CD4-positive, alpha-beta T cell (primary cell): ENCODE measurements at regions not wholly inside any gene's neighbourhood (a gene's known extent, or its start where the extent isn't known, plus 50 kb on each side); places are given as distances from the start of the nearest gene placed in this dataset.

Source experiments
- ATAC-seq: fragments of 200-7000 bp; cut with Tn5 transposase; one replicate; pipeline ENCODE4 v1.10.0; 2022; ENCODE audit warnings: mild to moderate bottlenecking; ENCODE audit not compliant: poor library complexity
- CTCF ChIA-PET: fragments of 350-600 bp; sonication (Branson Sonifier 250); formaldehyde crosslinking; loops from one replicate; lab custom pipeline; 2021; ENCODE audit warnings: antibody characterized with exemption, inconsistent platforms; lab: Charles Lee
- POLR2A ChIA-PET: fragments of 350-600 bp; sonication (Branson Sonifier 250); formaldehyde crosslinking; loops from one replicate; lab custom pipeline; 2021; ENCODE audit warnings: antibody characterized with exemption, inconsistent platforms; lab: Charles Lee
- DNase-seq, 14 experiments: peaks; one replicate each; pipeline ENCODE4 v3.0.0-alpha.2; 2013 to 2020; ENCODE audit warnings: mixed read lengths in 2 of 14
- H3K27ac ChIP-seq, 2 donors: one replicate each; pipeline versions ENCODE4 v1.5.1 to v1.7.0; 2013; ENCODE audit warnings: low read length in 2 of 2, low read depth in 1 of 2, mild to moderate bottlenecking in 1 of 2
- H3K27me3 ChIP-seq, 2 experiments: 1 replicate in 1 of 2; 2 replicates in 1 of 2; pipeline versions ENCODE4 v1.6.1 to v1.7.0; 2013; ENCODE audit warnings: low read length in 2 of 2, control low read depth in 1 of 2, mild to moderate bottlenecking in 1 of 2, moderate library complexity in 1 of 2; ENCODE audit not compliant: insufficient read depth in 2 of 2, control insufficient read depth in 1 of 2
- H3K36me3 ChIP-seq: one replicate; pipeline ENCODE4 v1.6.1; 2013; ENCODE audit warnings: low read length, control low read depth; ENCODE audit not compliant: insufficient read depth
- H3K4me1 ChIP-seq: one replicate; pipeline ENCODE4 v1.6.1; 2013; ENCODE audit warnings: low read length, control low read depth; ENCODE audit not compliant: insufficient read depth
- H3K4me3 ChIP-seq: one replicate; pipeline ENCODE4 v1.5.1; 2013; ENCODE audit warnings: mild to moderate bottlenecking, low read length, moderate library complexity
- H3K9me3 ChIP-seq, 2 experiments: 1 replicate in 1 of 2; 2 replicates in 1 of 2; pipeline versions ENCODE4 v1.6.1 to v1.7.0; 2013; ENCODE audit warnings: low read length in 2 of 2, mild to moderate bottlenecking in 2 of 2, control low read depth in 1 of 2, moderate library complexity in 1 of 2; ENCODE audit not compliant: control insufficient read depth in 1 of 2, insufficient read depth in 1 of 2
- H3K27ac Mint-ChIP-seq: one replicate; pipeline ENCODE4 v1.8.0; 2020; ENCODE audit warnings: mixed read lengths
- H3K27me3 Mint-ChIP-seq: one replicate; pipeline ENCODE4 v1.8.0; 2021; ENCODE audit warnings: mixed read lengths
- H3K36me3 Mint-ChIP-seq: one replicate; pipeline ENCODE4 v1.8.0; 2021; ENCODE audit warnings: low read depth, mixed read lengths
- H3K4me1 Mint-ChIP-seq: one replicate; pipeline ENCODE4 v1.8.0; 2021; ENCODE audit warnings: low read depth, mixed read lengths
- H3K4me3 Mint-ChIP-seq: one replicate; pipeline ENCODE4 v1.8.0; 2020; ENCODE audit warnings: mild to moderate bottlenecking, mixed read lengths
- H3K9me3 Mint-ChIP-seq: one replicate; pipeline ENCODE4 v1.8.0; 2020; ENCODE audit warnings: mixed read lengths
- CTCF ChIP-seq: fragments of 200-600 bp; IDR thresholded peaks from one replicate; pipeline ENCODE4 v1.8.0; 2022; ENCODE audit warnings: antibody characterized with exemption, mild to moderate bottlenecking
- intact Hi-C, 2 experiments: fragments of 100-400 bp; cut with DNase I in 1 of 2; cut with micrococcal nuclease in 1 of 2; formaldehyde crosslinking; loops; one replicate each; pipeline versions ENCODE4 v1.15.1 to v1.9.0; 2023 to 2025; cut with DNase I, micrococcal nuclease

DNA sequence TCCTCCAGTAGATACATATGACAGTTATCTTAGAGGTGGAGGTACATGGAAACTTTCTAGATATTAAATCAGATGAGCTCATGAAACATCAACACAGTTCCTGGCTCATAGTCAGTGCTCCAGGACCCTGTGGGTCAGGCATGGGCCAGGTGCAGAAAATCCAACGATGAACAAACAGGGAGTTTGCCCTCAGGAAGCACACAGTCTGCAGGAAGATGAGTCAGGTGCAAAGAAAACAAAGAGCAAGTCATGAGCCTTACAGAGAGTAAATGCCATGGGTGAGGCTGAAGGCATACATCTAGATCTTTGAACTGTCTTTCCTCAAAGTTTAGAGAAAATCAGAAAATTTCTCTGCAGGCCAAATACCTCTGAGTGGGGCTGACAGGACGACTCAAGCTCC, 184.2 kb upstream of the TPM1 start:
- Mint-ChIP-seq H3K27ac (no peak overlapping the region), H3K4me1 (no peaks in the 10 kb centered on the region), H3K9me3 (no peaks in the 10 kb centered on the region), H3K4me3 (no peak overlapping the region), H3K27me3 (peaks cover 25% of the 10 kb centered on the region), H3K36me3 (no peaks in the 10 kb centered on the region)
- POLR2A ChIA-PET, result no interaction called here
- Histone ChIP-seq H3K9me3 (no peaks in the 10 kb centered on the region), H3K36me3 (no peaks in the 10 kb centered on the region), H3K27ac (no peak overlapping the region), H3K27me3 (peaks cover 2 to 18% of the 10 kb centered on the region in 2 experiments), H3K4me3 (no peak overlapping the region), H3K4me1 (peaks cover 7% of the 10 kb centered on the region)
- TF ChIP-seq CTCF, result no peak
- intact Hi-C loops, result no loop called here
- no peak for ATAC-seq
- CTCF ChIA-PET, result no interaction called here
- DNase-seq, result no peak

DNA sequence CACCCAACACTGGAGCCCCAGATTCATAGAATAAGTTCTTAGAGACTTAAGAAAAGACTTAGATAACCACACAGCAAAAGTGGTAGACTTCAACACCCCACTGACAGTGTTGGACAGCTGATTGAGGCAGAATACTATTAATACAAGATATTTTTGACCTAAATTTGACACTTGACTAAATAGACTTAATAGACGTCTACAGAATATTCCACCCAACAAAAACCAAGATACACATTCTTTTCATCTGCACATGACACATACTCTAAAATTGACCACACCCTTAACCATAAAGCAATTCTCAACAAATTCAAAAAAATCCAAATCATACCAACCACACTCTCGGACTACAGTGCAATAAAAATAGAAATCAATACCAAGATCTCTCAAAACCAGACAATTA, 179.8 kb upstream of the TPM1 start:
- intact Hi-C loops, result no loop called here
- H3K4me3 Mint-ChIP-seq, result no peak overlapping the region
- Histone ChIP-seq H3K27me3 (peaks cover 0 to 7% of the 10 kb centered on the region in 2 experiments), H3K4me1 (peaks cover under 1% of the 10 kb centered on the region), H3K27ac (no peak overlapping the region), H3K4me3 (no peak overlapping the region), H3K9me3 (no peaks in the 10 kb centered on the region), H3K36me3 (no peaks in the 10 kb centered on the region)
- ChIA-PET CTCF (no interaction called here), POLR2A (no interaction called here)
- no peak for TF ChIP-seq CTCF
- H3K4me1 Mint-ChIP-seq, result no peaks in the 10 kb centered on the region
- H3K9me3 Mint-ChIP-seq, result no peaks in the 10 kb centered on the region
- no peak for DNase-seq
- H3K27ac Mint-ChIP-seq, result no peak overlapping the region
- no peak for ATAC-seq
- no peaks in the 10 kb centered on the region for H3K36me3 Mint-ChIP-seq
- H3K27me3 Mint-ChIP-seq, result peaks cover 16% of the 10 kb centered on the region

DNA sequence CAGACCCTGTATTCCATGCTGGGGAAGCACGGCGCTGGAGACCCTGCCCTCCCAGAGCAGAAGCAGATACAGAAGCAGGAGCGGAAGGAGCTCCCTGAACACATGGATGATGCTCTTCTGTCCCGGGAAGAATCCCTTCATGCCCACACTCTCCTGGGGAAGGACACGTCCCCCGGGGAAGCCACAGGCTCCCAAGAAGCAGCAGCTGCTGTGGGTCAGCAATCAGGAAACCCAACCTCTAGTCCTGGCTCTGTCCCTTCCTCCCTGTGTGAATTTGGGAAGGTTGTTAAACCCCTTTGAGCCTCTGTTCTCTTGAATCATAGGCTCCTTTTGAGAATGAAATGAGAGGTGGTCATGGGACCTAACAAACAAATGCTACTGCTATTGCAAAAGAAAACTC, 176.2 kb upstream of the TPM1 start:
- Histone ChIP-seq H3K4me3 (no peak overlapping the region), H3K9me3 (no peaks in the 10 kb centered on the region), H3K27me3 (peaks cover 0 to 7% of the 10 kb centered on the region in 2 experiments), H3K4me1 (no peaks in the 10 kb centered on the region), H3K27ac (no peak overlapping the region), H3K36me3 (no peaks in the 10 kb centered on the region)
- Mint-ChIP-seq H3K9me3 (no peaks in the 10 kb centered on the region), H3K4me1 (no peaks in the 10 kb centered on the region), H3K36me3 (no peaks in the 10 kb centered on the region), H3K27ac (no peak overlapping the region), H3K4me3 (no peak overlapping the region), H3K27me3 (no peaks in the 10 kb centered on the region)
- no peak for TF ChIP-seq CTCF
- ChIA-PET POLR2A (no interaction called here), CTCF (no interaction called here)
- no peak for ATAC-seq
- no peak for DNase-seq
- intact Hi-C loops, result no loop called here
